Hepatocyte (in vitro differentiated cells): ENCODE measurements at regions not wholly inside any gene's neighbourhood (a gene's known extent, or its start where the extent isn't known, plus 50 kb on each side); places are given as distances from the start of the nearest gene placed in this dataset.

Experiments used
- DNase-seq: peaks from one replicate; pipeline ENCODE4 v3.0.0-alpha.2; 2016; ENCODE audit warnings: low spot score
- H2AFZ ChIP-seq: fragments of 200-600 bp; sonication (generic); 2 replicates; pipeline ENCODE4 v1.6.0; 2016; ENCODE audit warnings: antibody characterized with exemption, mild to moderate bottlenecking
- H3K27ac ChIP-seq: fragments of 200-600 bp; sonication (generic); 2 replicates; pipeline ENCODE4 v1.5.1; 2016; ENCODE audit warnings: mild to moderate bottlenecking
- H3K27me3 ChIP-seq: fragments of 200-600 bp; sonication (generic); 2 replicates; pipeline ENCODE4 v1.6.1; 2016
- H3K36me3 ChIP-seq: fragments of 200-600 bp; sonication (generic); replicated peaks from 2 replicates; pipeline ENCODE4 v1.5.1; 2016; ENCODE audit warnings: low read depth; ENCODE audit not compliant: insufficient read depth
- H3K4me1 ChIP-seq: fragments of 200-600 bp; sonication (generic); 2 replicates; pipeline ENCODE4 v1.5.1; 2016; ENCODE audit warnings: mild to moderate bottlenecking, moderate library complexity; ENCODE audit not compliant: insufficient read depth
- H3K4me2 ChIP-seq: fragments of 200-600 bp; sonication (generic); 2 replicates; pipeline ENCODE4 v1.6.0; 2016
- H3K4me3 ChIP-seq: fragments of 200-600 bp; sonication (generic); 2 replicates; pipeline ENCODE4 v1.5.1; 2016; ENCODE audit warnings: mild to moderate bottlenecking
- H3K79me2 ChIP-seq: fragments of 200-600 bp; sonication (generic); 2 replicates; pipeline ENCODE4 v1.6.0; 2017; ENCODE audit warnings: mild to moderate bottlenecking
- H3K9me2 ChIP-seq: fragments of 200-600 bp; sonication (generic); replicated peaks from 2 replicates; pipeline ENCODE4 v1.6.0; 2017; ENCODE audit warnings: mild to moderate bottlenecking; ENCODE audit not compliant: insufficient read depth
- H3K9me3 ChIP-seq: fragments of 200-600 bp; sonication (generic); 2 replicates; pipeline ENCODE4 v1.5.1; 2016; ENCODE audit warnings: low read depth, mild to moderate bottlenecking
- H4K20me1 ChIP-seq: fragments of 200-600 bp; sonication (generic); 2 replicates; pipeline ENCODE4 v1.6.0; 2016; ENCODE audit warnings: mild to moderate bottlenecking; ENCODE audit not compliant: insufficient read depth, poor library complexity, severe bottlenecking
- CTCF ChIP-seq: fragments of 200-600 bp; sonication (generic); IDR thresholded peaks from 2 replicates; pipeline ENCODE4 v1.5.1; 2016; ENCODE audit warnings: antibody characterized with exemption, mild to moderate bottlenecking; ENCODE audit not compliant: poor library complexity
- EZH2 ChIP-seq: fragments of 200-600 bp; sonication (generic); IDR thresholded peaks from 2 replicates; pipeline ENCODE4 v1.6.1; 2016; ENCODE audit warnings: antibody characterized with exemption, mild to moderate bottlenecking, borderline replicate concordance
- EZH2phosphoT487 ChIP-seq: fragments of 200-600 bp; sonication (generic); IDR thresholded peaks from one replicate; pipeline ENCODE4 v1.6.1; 2018; ENCODE audit warnings: antibody characterized with exemption, mild to moderate bottlenecking, low read depth, moderate library complexity; ENCODE audit not compliant: unreplicated experiment, severe bottlenecking
- WGBS: methylation state at CpG from one replicate; pipeline ENCODE4 v1.1.6; 2016; ENCODE audit warnings: low lambda C conversion rate; ENCODE audit errors: missing lambda C conversion rate; 5-methylcytosine and 5-hydroxymethylcytosine counted together

GRCh38 chr7:35415411-35415822, 161.5 kb upstream of the TBX20 start:
- Histone ChIP-seq H3K79me2 (no peaks in the 10 kb centered on the region), H3K4me3 (no peak overlapping the region)
- 52% methylated on average over 6 of the region's 6 CpGs for WGBS

GRCh38 chr7:35411331-35411730, 157.4 kb upstream of the TBX20 start:
- Histone ChIP-seq H2AFZ (no peak overlapping the region), H3K4me1 (no peaks in the 10 kb centered on the region), H3K27ac (no peak overlapping the region)

More at GRCh38 chr7:35415411-35415822, 161.5 kb upstream of the TBX20 start:
- Histone ChIP-seq H3K9me2 (no peaks in the 10 kb centered on the region), H3K27me3 (no peaks in the 10 kb centered on the region), H4K20me1 (no peaks in the 10 kb centered on the region), H3K27ac (no peak overlapping the region), H3K4me2 (no peak overlapping the region), H3K36me3 (no peaks in the 10 kb centered on the region), H3K9me3 (no peaks in the 10 kb centered on the region), H2AFZ (no peak overlapping the region), H3K4me1 (no peaks in the 10 kb centered on the region)
- no peak for TF ChIP-seq EZH2phosphoT487
- no peak for TF ChIP-seq CTCF
- TF ChIP-seq EZH2: no peak
- peak; percentile 35 for DNase-seq

GRCh38 chr7:35405461-35405860, 151.6 kb upstream of the TBX20 start:
- Histone ChIP-seq H3K4me2 (no peak overlapping the region), H3K79me2 (no peaks in the 10 kb centered on the region), H3K27me3 (no peaks in the 10 kb centered on the region), H3K4me1 (no peaks in the 10 kb centered on the region), H3K4me3 (no peak overlapping the region), H3K9me2 (no peaks in the 10 kb centered on the region), H3K9me3 (no peaks in the 10 kb centered on the region), H3K36me3 (no peaks in the 10 kb centered on the region), H3K27ac (no peak overlapping the region), H4K20me1 (no peaks in the 10 kb centered on the region), H2AFZ (no peak overlapping the region)
- 86% methylated on average over 4 of the region's 4 CpGs for WGBS
- TF ChIP-seq EZH2: no peak
- no peak for TF ChIP-seq EZH2phosphoT487
- no peak for TF ChIP-seq CTCF
- no peak for DNase-seq

More at GRCh38 chr7:35411331-35411730, 157.4 kb upstream of the TBX20 start:
- Histone ChIP-seq H3K27me3 (no peaks in the 10 kb centered on the region), H3K4me2 (no peak overlapping the region), H3K4me3 (no peak overlapping the region), H3K79me2 (no peaks in the 10 kb centered on the region), H3K36me3 (no peaks in the 10 kb centered on the region), H3K9me2 (no peaks in the 10 kb centered on the region), H3K9me3 (no peaks in the 10 kb centered on the region), H4K20me1 (no peaks in the 10 kb centered on the region)
- no peak for DNase-seq
- 56% methylated on average over 3 of the region's 3 CpGs for WGBS
- TF ChIP-seq CTCF (no peak), EZH2phosphoT487 (no peak), EZH2 (no peak)
